ENCODE measurements at regions not wholly inside any gene's neighbourhood (a gene's known extent, or its start where the extent isn't known, plus 50 kb on each side); places are given as distances from the start of the nearest gene placed in this dataset.

DNA sequence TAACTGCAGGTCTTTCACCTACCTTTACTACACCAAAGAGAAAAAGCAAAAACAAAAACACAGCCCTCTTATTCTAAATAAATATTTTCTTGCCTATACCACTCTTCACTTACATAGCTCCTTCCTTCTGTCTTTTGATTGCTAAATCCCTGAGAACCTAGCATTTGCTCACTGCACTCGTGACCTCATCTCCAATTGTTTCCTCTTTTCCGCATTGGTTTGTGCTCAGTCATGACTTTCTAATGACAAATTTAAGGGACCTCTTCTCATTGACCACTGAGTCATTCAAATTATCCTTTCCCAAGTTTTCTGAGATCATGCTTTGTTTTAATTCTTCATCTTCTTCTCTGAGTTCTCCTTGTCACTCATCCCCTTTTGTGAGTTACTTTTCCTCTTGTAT lies 1697.1 kb downstream of the STIM2 start:
- no peak for DNase-seq (ENCODE audit: low spot score in 2 of 2)
- Histone ChIP-seq H3K27ac (no peak overlapping the region), H3K4me3 (no peak overlapping the region), H3K4me1 (no peaks in the 10 kb centered on the region), H3K36me3 (no peaks in the 10 kb centered on the region), H3K9me3 (no peaks in the 10 kb centered on the region), H3K27me3 (no peaks in the 10 kb centered on the region)
- TF ChIP-seq, protein P1, sequence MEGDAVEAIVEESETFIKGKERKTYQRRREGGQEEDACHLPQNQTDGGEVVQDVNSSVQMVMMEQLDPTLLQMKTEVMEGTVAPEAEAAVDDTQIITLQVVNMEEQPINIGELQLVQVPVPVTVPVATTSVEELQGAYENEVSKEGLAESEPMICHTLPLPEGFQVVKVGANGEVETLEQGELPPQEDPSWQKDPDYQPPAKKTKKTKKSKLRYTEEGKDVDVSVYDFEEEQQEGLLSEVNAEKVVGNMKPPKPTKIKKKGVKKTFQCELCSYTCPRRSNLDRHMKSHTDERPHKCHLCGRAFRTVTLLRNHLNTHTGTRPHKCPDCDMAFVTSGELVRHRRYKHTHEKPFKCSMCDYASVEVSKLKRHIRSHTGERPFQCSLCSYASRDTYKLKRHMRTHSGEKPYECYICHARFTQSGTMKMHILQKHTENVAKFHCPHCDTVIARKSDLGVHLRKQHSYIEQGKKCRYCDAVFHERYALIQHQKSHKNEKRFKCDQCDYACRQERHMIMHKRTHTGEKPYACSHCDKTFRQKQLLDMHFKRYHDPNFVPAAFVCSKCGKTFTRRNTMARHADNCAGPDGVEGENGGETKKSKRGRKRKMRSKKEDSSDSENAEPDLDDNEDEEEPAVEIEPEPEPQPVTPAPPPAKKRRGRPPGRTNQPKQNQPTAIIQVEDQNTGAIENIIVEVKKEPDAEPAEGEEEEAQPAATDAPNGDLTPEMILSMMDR (IDR thresholded peaks at IDR 0.05): no peak
- no peak for TF ChIP-seq POLR2A (IDR thresholded peaks at IDR 0.05)
- no peak for TF ChIP-seq POLR2AphosphoS5 (IDR thresholded peaks at IDR 0.05)
- intact Hi-C loops (cut with DNase I; ENCODE audit: low total_unique reads): no loop called here

GRCh38 chr4:28558895-28559294 lies 1698.3 kb downstream of the STIM2 start:
- no peaks in the 10 kb centered on the region for H3K9me3 ChIP-seq
- H3K4me1 ChIP-seq: no peaks in the 10 kb centered on the region
- intact Hi-C loops (cut with DNase I; ENCODE audit: low total_unique reads): no loop called here
- no peak overlapping the region for H3K4me3 ChIP-seq
- no peak for TF ChIP-seq POLR2A (IDR thresholded peaks at IDR 0.05)
- TF ChIP-seq, protein P1 (IDR thresholded peaks at IDR 0.05): no peak
- TF ChIP-seq POLR2AphosphoS5 (IDR thresholded peaks at IDR 0.05): no peak
- H3K27me3 ChIP-seq: no peaks in the 10 kb centered on the region
- DNase-seq (ENCODE audit: low spot score in 2 of 2): no peak
- H3K27ac ChIP-seq: no peak overlapping the region
- no peaks in the 10 kb centered on the region for H3K36me3 ChIP-seq

DNA sequence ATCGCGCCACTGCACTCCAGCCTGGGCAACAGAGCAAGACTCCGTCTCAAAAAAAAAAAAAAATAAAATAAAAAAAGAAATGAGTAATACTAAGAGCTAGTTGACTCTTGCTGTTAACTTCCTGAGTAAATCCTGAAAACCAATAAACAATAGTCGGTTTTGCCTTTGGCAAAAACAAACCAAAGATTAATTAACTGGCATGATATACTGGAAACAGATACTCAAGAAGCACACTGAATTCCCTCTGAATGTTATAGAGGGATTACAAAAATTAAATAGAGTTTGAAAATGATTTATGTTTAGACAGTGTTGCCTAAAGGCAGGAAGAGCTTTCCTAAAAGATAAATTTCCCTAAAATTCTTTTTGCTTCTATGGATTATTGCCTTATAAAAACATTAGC lies 1702.3 kb downstream of the STIM2 start:
- intact Hi-C loops (cut with DNase I; ENCODE audit: low total_unique reads): no loop called here
- Histone ChIP-seq H3K4me1 (no peaks in the 10 kb centered on the region), H3K36me3 (no peaks in the 10 kb centered on the region), H3K4me3 (no peak overlapping the region), H3K27me3 (no peaks in the 10 kb centered on the region), H3K9me3 (peaks cover 0 to 3% of the 10 kb centered on the region in 2 donors), H3K27ac (no peak overlapping the region)
- no peak for DNase-seq (ENCODE audit: low spot score in 2 of 2)
- TF ChIP-seq POLR2AphosphoS5 (IDR thresholded peaks at IDR 0.05) (no peak), POLR2A (IDR thresholded peaks at IDR 0.05) (no peak)
- TF ChIP-seq, protein P1 (IDR thresholded peaks at IDR 0.05): no peak

DNA sequence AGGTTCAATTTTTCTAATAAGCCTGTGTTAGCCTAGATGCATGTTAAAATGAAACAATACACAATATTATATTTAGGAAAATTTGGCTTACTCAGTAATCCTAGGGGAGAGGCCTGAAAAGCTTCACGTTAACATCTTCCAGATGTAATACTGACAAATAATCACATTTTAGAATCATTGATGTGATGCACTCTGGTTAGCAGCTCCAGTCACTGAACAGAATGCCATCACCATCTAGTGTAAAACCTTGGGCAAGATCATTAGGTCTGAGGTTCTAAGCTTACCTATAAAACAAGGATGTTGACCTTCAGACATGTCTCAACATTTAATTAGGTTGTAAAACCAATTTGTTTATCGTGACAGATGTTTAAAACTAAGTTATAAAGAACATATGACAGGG lies 1704.8 kb downstream of the STIM2 start:
- Histone ChIP-seq H3K4me3 (no peak overlapping the region), H3K27me3 (no peaks in the 10 kb centered on the region), H3K9me3 (peaks cover 0 to 13% of the 10 kb centered on the region in 2 donors), H3K27ac (no peak overlapping the region), H3K36me3 (no peaks in the 10 kb centered on the region), H3K4me1 (no peaks in the 10 kb centered on the region)
- DNase-seq (ENCODE audit: low spot score in 2 of 2): no peak
- intact Hi-C loops (cut with DNase I; ENCODE audit: low total_unique reads): no loop called here
- TF ChIP-seq POLR2A (IDR thresholded peaks at IDR 0.05) (no peak), POLR2AphosphoS5 (IDR thresholded peaks at IDR 0.05) (no peak)
- TF ChIP-seq, protein P1 (IDR thresholded peaks at IDR 0.05): no peak

GRCh38 chr4:28600958-28601357 lies 1740.3 kb downstream of the STIM2 start:
- intact Hi-C loops (cut with DNase I; ENCODE audit: low total_unique reads): no loop called here
- Histone ChIP-seq H3K4me3 (no peak overlapping the region), H3K9me3 (no peaks in the 10 kb centered on the region), H3K36me3 (no peaks in the 10 kb centered on the region), H3K4me1 (no peaks in the 10 kb centered on the region), H3K27me3 (no peaks in the 10 kb centered on the region), H3K27ac (no peak overlapping the region)
- DNase-seq (ENCODE audit: low spot score in 2 of 2): no peak
- TF ChIP-seq POLR2AphosphoS5 (IDR thresholded peaks at IDR 0.05): no peak
- TF ChIP-seq, protein P1 (IDR thresholded peaks at IDR 0.05): no peak
- no peak for TF ChIP-seq POLR2A (IDR thresholded peaks at IDR 0.05)
